ENCODE measurements at regions not wholly inside any gene's neighbourhood (a gene's known extent, or its start where the extent isn't known, plus 50 kb on each side); places are given as distances from the start of the nearest gene placed in this dataset.

DNA sequence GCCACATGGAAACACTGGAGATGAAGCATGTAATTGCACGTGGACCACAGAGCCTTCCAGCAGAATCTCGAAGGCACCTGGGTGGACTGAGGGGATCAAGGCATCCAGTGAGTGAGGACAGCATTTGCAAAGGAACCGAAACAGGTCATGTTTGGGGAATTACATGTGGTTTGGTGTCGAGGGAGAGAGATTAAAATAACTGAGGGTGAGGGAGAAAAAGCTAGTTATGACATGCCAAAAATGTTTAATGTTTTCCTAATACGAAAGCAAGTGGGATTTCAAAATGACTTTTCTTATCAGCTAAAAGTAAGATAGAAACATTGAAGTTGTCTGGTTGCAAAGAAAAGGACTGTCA, 157.1 kb downstream of the BLID start:
- peaks cover 9% of the 10 kb centered on the region for H3K4me1 Mint-ChIP-seq (ENCODE audit: low read depth, unreplicated experiment)
- no peaks in the 10 kb centered on the region for H3K36me3 ChIP-seq (ENCODE audit: insufficient read depth, low read length)
- TF ChIP-seq EZH2 (IDR thresholded peaks at IDR 0.05; ENCODE audit: insufficient read depth, low read length) = no peak
- TF ChIP-seq, protein P1, sequence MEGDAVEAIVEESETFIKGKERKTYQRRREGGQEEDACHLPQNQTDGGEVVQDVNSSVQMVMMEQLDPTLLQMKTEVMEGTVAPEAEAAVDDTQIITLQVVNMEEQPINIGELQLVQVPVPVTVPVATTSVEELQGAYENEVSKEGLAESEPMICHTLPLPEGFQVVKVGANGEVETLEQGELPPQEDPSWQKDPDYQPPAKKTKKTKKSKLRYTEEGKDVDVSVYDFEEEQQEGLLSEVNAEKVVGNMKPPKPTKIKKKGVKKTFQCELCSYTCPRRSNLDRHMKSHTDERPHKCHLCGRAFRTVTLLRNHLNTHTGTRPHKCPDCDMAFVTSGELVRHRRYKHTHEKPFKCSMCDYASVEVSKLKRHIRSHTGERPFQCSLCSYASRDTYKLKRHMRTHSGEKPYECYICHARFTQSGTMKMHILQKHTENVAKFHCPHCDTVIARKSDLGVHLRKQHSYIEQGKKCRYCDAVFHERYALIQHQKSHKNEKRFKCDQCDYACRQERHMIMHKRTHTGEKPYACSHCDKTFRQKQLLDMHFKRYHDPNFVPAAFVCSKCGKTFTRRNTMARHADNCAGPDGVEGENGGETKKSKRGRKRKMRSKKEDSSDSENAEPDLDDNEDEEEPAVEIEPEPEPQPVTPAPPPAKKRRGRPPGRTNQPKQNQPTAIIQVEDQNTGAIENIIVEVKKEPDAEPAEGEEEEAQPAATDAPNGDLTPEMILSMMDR (IDR thresholded peaks at IDR 0.05; ENCODE audit: insufficient read depth, low read depth, low read length) = no peak
- no peaks in the 10 kb centered on the region for H4K20me1 ChIP-seq (ENCODE audit: insufficient read depth, low read length)
- no peaks in the 10 kb centered on the region for H3K36me3 Mint-ChIP-seq (ENCODE audit: low read depth, unreplicated experiment)
- FAIRE-seq (no peak), DNase-seq (ENCODE audit: low read depth) (no peak)
- H3K9ac ChIP-seq (ENCODE audit: low read length) = no peak overlapping the region
- H3K9me3 Mint-ChIP-seq (ENCODE audit: unreplicated experiment) = peaks cover 3% of the 10 kb centered on the region
- no peak overlapping the region for H2AFZ ChIP-seq (ENCODE audit: low read depth, low read length)
- no peak overlapping the region for H3K4me3 ChIP-seq (ENCODE audit: insufficient read depth, low read depth, low read length)
- H3K27me3 ChIP-seq (ENCODE audit: insufficient read depth, low read length) = no peaks in the 10 kb centered on the region
- no peak overlapping the region for H3K4me3 Mint-ChIP-seq (ENCODE audit: unreplicated experiment)
- H3K79me2 ChIP-seq (ENCODE audit: insufficient read depth, low read length) = no peaks in the 10 kb centered on the region
- H3K27ac ChIP-seq (ENCODE audit: low read depth, low read length) = no peak overlapping the region
- no peaks in the 10 kb centered on the region for H3K9me3 ChIP-seq (ENCODE audit: insufficient read depth, low read depth, low read length)
- H3K4me1 ChIP-seq (ENCODE audit: insufficient read depth, low read length) = no peaks in the 10 kb centered on the region
- no peak overlapping the region for H3K27ac Mint-ChIP-seq (ENCODE audit: unreplicated experiment)
- H3K4me2 ChIP-seq (ENCODE audit: low read length) = no peak overlapping the region
- H3K27me3 Mint-ChIP-seq (ENCODE audit: low read depth, unreplicated experiment) = peaks cover 9% of the 10 kb centered on the region

- Histone ChIP-seq H3K27me3 (ENCODE audit: insufficient read depth, low read length) (no peaks in the 10 kb centered on the region), H3K9ac (ENCODE audit: low read length) (no peak overlapping the region), H3K79me2 (ENCODE audit: insufficient read depth, low read length) (no peaks in the 10 kb centered on the region), H3K4me3 (ENCODE audit: insufficient read depth, low read depth, low read length) (no peak overlapping the region), H3K27ac (ENCODE audit: low read depth, low read length) (no peak overlapping the region), H3K4me2 (ENCODE audit: low read length) (no peak overlapping the region), H4K20me1 (ENCODE audit: insufficient read depth, low read length) (no peaks in the 10 kb centered on the region), H3K4me1 (ENCODE audit: insufficient read depth, low read length) (no peaks in the 10 kb centered on the region), H3K9me3 (ENCODE audit: insufficient read depth, low read depth, low read length) (no peaks in the 10 kb centered on the region), H3K36me3 (ENCODE audit: insufficient read depth, low read length) (no peaks in the 10 kb centered on the region), H2AFZ (ENCODE audit: low read depth, low read length) (no peak overlapping the region)
- H3K4me3 Mint-ChIP-seq (ENCODE audit: unreplicated experiment) = no peak overlapping the region
- TF ChIP-seq EZH2 (IDR thresholded peaks at IDR 0.05; ENCODE audit: insufficient read depth, low read length) = no peak
- TF ChIP-seq, protein P1 (IDR thresholded peaks at IDR 0.05; ENCODE audit: insufficient read depth, low read depth, low read length) = no peak
- H3K27ac Mint-ChIP-seq (ENCODE audit: unreplicated experiment) = no peak overlapping the region
- FAIRE-seq (no peak), DNase-seq (ENCODE audit: low read depth) (no peak)
- H3K9me3 Mint-ChIP-seq (ENCODE audit: unreplicated experiment) = peaks cover 3% of the 10 kb centered on the region
- peaks cover 9% of the 10 kb centered on the region for H3K27me3 Mint-ChIP-seq (ENCODE audit: low read depth, unreplicated experiment)
- H3K4me1 Mint-ChIP-seq (ENCODE audit: low read depth, unreplicated experiment) = peaks cover 9% of the 10 kb centered on the region
- H3K36me3 Mint-ChIP-seq (ENCODE audit: low read depth, unreplicated experiment) = no peaks in the 10 kb centered on the region
Observed at GRCh38 chr11:121958323-121958970, 157.6 kb downstream of the BLID start.

- Histone ChIP-seq H3K9me3 (ENCODE audit: insufficient read depth, low read depth, low read length) (no peaks in the 10 kb centered on the region), H3K36me3 (ENCODE audit: insufficient read depth, low read length) (no peaks in the 10 kb centered on the region), H3K9ac (ENCODE audit: low read length) (no peak overlapping the region), H3K4me1 (ENCODE audit: insufficient read depth, low read length) (no peaks in the 10 kb centered on the region), H2AFZ (ENCODE audit: low read depth, low read length) (no peak overlapping the region), H3K4me3 (ENCODE audit: insufficient read depth, low read depth, low read length) (no peak overlapping the region), H4K20me1 (ENCODE audit: insufficient read depth, low read length) (no peaks in the 10 kb centered on the region), H3K4me2 (ENCODE audit: low read length) (no peak overlapping the region), H3K79me2 (ENCODE audit: insufficient read depth, low read length) (no peaks in the 10 kb centered on the region), H3K27me3 (ENCODE audit: insufficient read depth, low read length) (no peaks in the 10 kb centered on the region), H3K27ac (ENCODE audit: low read depth, low read length) (no peak overlapping the region)
- DNase-seq (ENCODE audit: low read depth) = no peak
- no peak for FAIRE-seq
- H3K9me3 Mint-ChIP-seq (ENCODE audit: unreplicated experiment) = peaks cover 5% of the 10 kb centered on the region
- no peaks in the 10 kb centered on the region for H3K4me1 Mint-ChIP-seq (ENCODE audit: low read depth, unreplicated experiment)
- H3K4me3 Mint-ChIP-seq (ENCODE audit: unreplicated experiment) = no peak overlapping the region
- H3K27me3 Mint-ChIP-seq (ENCODE audit: low read depth, unreplicated experiment) = peaks cover 12% of the 10 kb centered on the region
- TF ChIP-seq, protein P1 (IDR thresholded peaks at IDR 0.05; ENCODE audit: insufficient read depth, low read depth, low read length) = no peak
- TF ChIP-seq EZH2 (IDR thresholded peaks at IDR 0.05; ENCODE audit: insufficient read depth, low read length) = no peak
- no peak overlapping the region for H3K27ac Mint-ChIP-seq (ENCODE audit: unreplicated experiment)
- H3K36me3 Mint-ChIP-seq (ENCODE audit: low read depth, unreplicated experiment) = no peaks in the 10 kb centered on the region
Observed at GRCh38 chr11:121953122-121953521, 162.9 kb downstream of the BLID start.

Data from astrocyte (in vitro differentiated cells and primary cell).